H9 (cell line): ENCODE measurements at regions not wholly inside any gene's neighbourhood (a gene's known extent, or its start where the extent isn't known, plus 50 kb on each side); places are given as distances from the start of the nearest gene placed in this dataset.

Source experiments
- DNase-seq: peaks from one replicate; pipeline ENCODE4 v3.0.0-alpha.2; 2017
- H2AFZ ChIP-seq: one replicate; pipeline ENCODE4 v1.6.1; 2013; ENCODE audit warnings: mild to moderate bottlenecking, low read length, control low read depth, moderate library complexity
- H2AK5ac ChIP-seq: 2 replicates; pipeline ENCODE4 v1.6.1; 2013; ENCODE audit warnings: low read length, control low read depth, mixed read lengths; ENCODE audit not compliant: insufficient read length
- H2BK120ac ChIP-seq: one replicate; pipeline ENCODE4 v1.6.1; 2013; ENCODE audit warnings: low read depth, mild to moderate bottlenecking, low read length, control low read depth, inconsistent platforms; ENCODE audit not compliant: poor library complexity, severe bottlenecking
- H2BK12ac ChIP-seq: 2 replicates; pipeline ENCODE4 v1.6.1; 2013; ENCODE audit warnings: low read length, control low read depth, mixed read lengths, low read depth; ENCODE audit not compliant: insufficient read length
- H2BK15ac ChIP-seq: 2 replicates; pipeline ENCODE4 v1.6.1; 2013; ENCODE audit warnings: low read depth, low read length, control low read depth
- H2BK20ac ChIP-seq: one replicate; pipeline ENCODE4 v1.6.1; 2013; ENCODE audit warnings: low read depth, mild to moderate bottlenecking, low read length, control low read depth, inconsistent platforms; ENCODE audit not compliant: poor library complexity, severe bottlenecking
- H2BK5ac ChIP-seq: 2 replicates; pipeline ENCODE4 v1.6.1; 2013; ENCODE audit warnings: low read length, control low read depth, mixed read lengths; ENCODE audit not compliant: insufficient read length
- H3K14ac ChIP-seq: 2 replicates; pipeline ENCODE4 v1.6.1; 2013; ENCODE audit warnings: low read length, control low read depth; ENCODE audit not compliant: insufficient read depth
- H3K18ac ChIP-seq: 2 replicates; pipeline ENCODE4 v1.6.1; 2013; ENCODE audit warnings: low read depth, mild to moderate bottlenecking, mixed read lengths, low read length, control low read depth; ENCODE audit not compliant: insufficient read length
- H3K23ac ChIP-seq: 2 replicates; pipeline ENCODE4 v1.6.1; 2013; ENCODE audit warnings: low read length, control low read depth, mixed read lengths, low read depth; ENCODE audit not compliant: insufficient read length
- H3K23me2 ChIP-seq: 2 replicates; pipeline ENCODE4 v1.6.1; 2013; ENCODE audit warnings: low read depth, mild to moderate bottlenecking, mixed read lengths, low read length, control low read depth; ENCODE audit not compliant: insufficient read length, poor library complexity, severe bottlenecking
- H3K27ac ChIP-seq: 2 replicates; pipeline ENCODE4 v1.5.1; 2013; ENCODE audit warnings: low read length, control low read depth, mixed read lengths, low read depth; ENCODE audit not compliant: insufficient read length
- H3K27me3 ChIP-seq: 2 replicates; pipeline ENCODE4 v1.6.1; 2013; ENCODE audit warnings: low read length, control low read depth, inconsistent platforms; ENCODE audit not compliant: insufficient read depth
- H3K4ac ChIP-seq: 2 replicates; pipeline ENCODE4 v1.6.1; 2013; ENCODE audit warnings: low read depth, mild to moderate bottlenecking, control low read depth, inconsistent platforms, low read length, moderate library complexity
- H3K4me1 ChIP-seq: 2 replicates; pipeline ENCODE4 v1.6.1; 2013; ENCODE audit warnings: low read length, control low read depth, inconsistent platforms; ENCODE audit not compliant: insufficient read depth
- H3K4me2 ChIP-seq: 2 replicates; pipeline ENCODE4 v1.6.1; 2013; ENCODE audit warnings: low read length, control low read depth, mixed read lengths; ENCODE audit not compliant: insufficient read length, insufficient read depth
- H3K56ac ChIP-seq: 2 replicates; pipeline ENCODE4 v1.6.1; 2013; ENCODE audit warnings: low read depth, mild to moderate bottlenecking, mixed read lengths, low read length, control low read depth; ENCODE audit not compliant: insufficient read length
- H3K79me1 ChIP-seq: 2 replicates; pipeline ENCODE4 v1.6.1; 2013; ENCODE audit warnings: low read depth, mild to moderate bottlenecking, moderate library complexity, low read length, control low read depth, inconsistent platforms; ENCODE audit not compliant: insufficient read depth, poor library complexity, severe bottlenecking
- H3K79me2 ChIP-seq: 2 replicates; pipeline ENCODE4 v1.6.1; 2013; ENCODE audit warnings: low read length, control low read depth, inconsistent platforms; ENCODE audit not compliant: insufficient read depth
- H3K9ac ChIP-seq: 2 replicates; pipeline ENCODE4 v1.6.1; 2013; ENCODE audit warnings: low read length, control low read depth, mixed read lengths; ENCODE audit not compliant: insufficient read length; ENCODE audit errors: extremely low read depth
- H3K9me3 ChIP-seq: one replicate; pipeline ENCODE4 v1.6.1; 2013; ENCODE audit warnings: low read depth, low read length, inconsistent platforms; ENCODE audit not compliant: control insufficient read depth
- H3T11ph ChIP-seq: one replicate; pipeline ENCODE4 v1.6.1; 2013; ENCODE audit warnings: mild to moderate bottlenecking, low read length, control low read depth, inconsistent platforms
- H4K20me1 ChIP-seq: one replicate; pipeline ENCODE4 v1.6.1; 2013; ENCODE audit not compliant: control insufficient read depth, insufficient read length, insufficient read depth
- H4K5ac ChIP-seq: 2 replicates; pipeline ENCODE4 v1.6.1; 2013; ENCODE audit warnings: low read depth, mild to moderate bottlenecking, mixed read lengths, low read length, control low read depth; ENCODE audit not compliant: insufficient read length
- H4K8ac ChIP-seq: replicated peaks from 2 replicates; pipeline ENCODE4 v1.6.1; 2013; ENCODE audit warnings: low read length, control low read depth, mixed read lengths, low read depth; ENCODE audit not compliant: insufficient read length
- H4K91ac ChIP-seq: 2 replicates; pipeline ENCODE4 v1.6.1; 2013; ENCODE audit warnings: low read depth, mild to moderate bottlenecking, moderate library complexity, mixed read lengths, low read length, control low read depth; ENCODE audit not compliant: insufficient read length
- H3K27ac Mint-ChIP-seq, 3 experiments: 2 replicates in 2 of 3; 3 replicates in 1 of 3; pipeline ENCODE4 v1.8.0; 2020 to 2021; ENCODE audit warnings: mixed read lengths in 3 of 3, mild to moderate bottlenecking in 1 of 3, moderate library complexity in 1 of 3
- H3K27me3 Mint-ChIP-seq: 2 replicates; pipeline ENCODE4 v1.8.0; 2021; ENCODE audit warnings: low read depth, mild to moderate bottlenecking, moderate library complexity, mixed read lengths
- H3K36me3 Mint-ChIP-seq, 3 experiments: 2 replicates in 2 of 3; 3 replicates in 1 of 3; pipeline ENCODE4 v1.8.0; 2020 to 2021; ENCODE audit warnings: low read depth in 3 of 3, mixed read lengths in 3 of 3; ENCODE audit not compliant: insufficient read depth in 1 of 3
- H3K4me1 Mint-ChIP-seq, 2 experiments: 2 replicates each; pipeline ENCODE4 v1.8.0; 2020; ENCODE audit warnings: mixed read lengths in 2 of 2
- H3K4me3 Mint-ChIP-seq, 2 experiments: 2 replicates in 1 of 2; 3 replicates in 1 of 2; pipeline ENCODE4 v1.8.0; 2020 to 2021; ENCODE audit warnings: mild to moderate bottlenecking in 2 of 2, mixed read lengths in 2 of 2, moderate library complexity in 1 of 2
- H3K9me3 Mint-ChIP-seq, 2 experiments: 2 replicates in 1 of 2; 3 replicates in 1 of 2; pipeline ENCODE4 v1.8.0; 2020; ENCODE audit warnings: mild to moderate bottlenecking in 2 of 2, mixed read lengths in 2 of 2, moderate library complexity in 1 of 2
- WGBS: extraction: QIAGEN DNeasy Blood & Tissue Kit; methylation state at CpG from one replicate; pipeline ENCODE4 v1.1.7; 2013; ENCODE audit warnings: missing lambda C conversion rate, low lambda C conversion rate, mixed read lengths; ENCODE audit not compliant: insufficient read length; ENCODE audit errors: extremely low coverage; 5-methylcytosine and 5-hydroxymethylcytosine counted together
- TF ChIP-seq, protein P1 (sequence below): fragments of 200-600 bp; sonication (generic); conservative IDR thresholded peaks from 3 replicates; pipeline ENCODE4 v1.8.0; 2021; ENCODE audit warnings: antibody characterized with exemption, mild to moderate bottlenecking

DNA sequence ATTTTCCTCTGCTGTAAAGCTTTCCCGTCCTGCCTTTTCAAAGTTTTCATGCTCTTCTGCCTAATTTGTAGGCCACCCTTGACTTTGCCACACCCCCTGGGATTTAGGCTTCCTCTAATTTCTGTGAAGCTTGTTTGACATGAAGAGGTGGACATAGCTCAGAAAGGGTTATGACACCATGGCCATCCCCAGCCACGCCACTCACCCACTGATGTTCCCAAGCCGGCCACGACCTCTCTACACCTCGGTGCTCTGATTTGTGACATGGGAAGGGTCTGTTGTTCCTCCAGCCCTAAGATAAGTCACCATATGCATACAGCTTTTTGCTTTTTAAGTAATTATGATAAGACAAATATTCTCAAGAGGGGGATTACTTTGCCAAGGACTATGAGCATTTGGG, 139.5 kb downstream of the BARX1 start:
- no peaks in the 10 kb centered on the region for H3K79me1 ChIP-seq
- Mint-ChIP-seq H3K4me1 (peaks cover 28 to 31% of the 10 kb centered on the region in 2 experiments), H3K27ac (no peak overlapping the region), H3K27me3 (peaks cover 29% of the 10 kb centered on the region), H3K9me3 (no peaks in the 10 kb centered on the region; a peak in 1 of 5 replicates), H3K4me3 (no peak overlapping the region), H3K36me3 (no peaks in the 10 kb centered on the region)
- H2BK12ac ChIP-seq, result no peak overlapping the region
- no peak overlapping the region for H3K56ac ChIP-seq
- no peaks in the 10 kb centered on the region; the same call in 1 of the 2 replicates for H3K4me1 ChIP-seq
- H3K27me3 ChIP-seq, result no peaks in the 10 kb centered on the region
- no peaks in the 10 kb centered on the region for H3K9me3 ChIP-seq
- no peak overlapping the region for H2BK20ac ChIP-seq
- H4K5ac ChIP-seq, result no peak overlapping the region
- no peaks in the 10 kb centered on the region for H3K79me2 ChIP-seq
- H3K23ac ChIP-seq, result no peak overlapping the region
- no peaks in the 10 kb centered on the region for H4K20me1 ChIP-seq
- no peaks in the 10 kb centered on the region for H3K23me2 ChIP-seq
- no peak overlapping the region for H3K14ac ChIP-seq
- no peak overlapping the region for H4K8ac ChIP-seq
- no peak overlapping the region for H4K91ac ChIP-seq
- H3K4me2 ChIP-seq, result no peak overlapping the region
- no peak for DNase-seq
- no peak overlapping the region for H2AFZ ChIP-seq
- no peak overlapping the region for H2BK15ac ChIP-seq
- no peak overlapping the region for H2AK5ac ChIP-seq
- TF ChIP-seq, protein P1, sequence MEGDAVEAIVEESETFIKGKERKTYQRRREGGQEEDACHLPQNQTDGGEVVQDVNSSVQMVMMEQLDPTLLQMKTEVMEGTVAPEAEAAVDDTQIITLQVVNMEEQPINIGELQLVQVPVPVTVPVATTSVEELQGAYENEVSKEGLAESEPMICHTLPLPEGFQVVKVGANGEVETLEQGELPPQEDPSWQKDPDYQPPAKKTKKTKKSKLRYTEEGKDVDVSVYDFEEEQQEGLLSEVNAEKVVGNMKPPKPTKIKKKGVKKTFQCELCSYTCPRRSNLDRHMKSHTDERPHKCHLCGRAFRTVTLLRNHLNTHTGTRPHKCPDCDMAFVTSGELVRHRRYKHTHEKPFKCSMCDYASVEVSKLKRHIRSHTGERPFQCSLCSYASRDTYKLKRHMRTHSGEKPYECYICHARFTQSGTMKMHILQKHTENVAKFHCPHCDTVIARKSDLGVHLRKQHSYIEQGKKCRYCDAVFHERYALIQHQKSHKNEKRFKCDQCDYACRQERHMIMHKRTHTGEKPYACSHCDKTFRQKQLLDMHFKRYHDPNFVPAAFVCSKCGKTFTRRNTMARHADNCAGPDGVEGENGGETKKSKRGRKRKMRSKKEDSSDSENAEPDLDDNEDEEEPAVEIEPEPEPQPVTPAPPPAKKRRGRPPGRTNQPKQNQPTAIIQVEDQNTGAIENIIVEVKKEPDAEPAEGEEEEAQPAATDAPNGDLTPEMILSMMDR, result no peak
- H2BK5ac ChIP-seq, result no peak overlapping the region
- H3T11ph ChIP-seq, result no peak overlapping the region
- no peak overlapping the region for H3K18ac ChIP-seq
- no CpG with 5 or more reads among the region's 5 CpGs for WGBS
- no peak overlapping the region for H3K27ac ChIP-seq
- no peak overlapping the region for H3K4ac ChIP-seq
- H2BK120ac ChIP-seq, result no peak overlapping the region
- H3K9ac ChIP-seq, result no peak overlapping the region
